H9 (cell line): ENCODE measurements at regions not wholly inside any gene's neighbourhood (a gene's known extent, or its start where the extent isn't known, plus 50 kb on each side); places are given as distances from the start of the nearest gene placed in this dataset.

Source experiments
- DNase-seq: peaks from one replicate; pipeline ENCODE4 v3.0.0-alpha.2; 2017
- H2AFZ ChIP-seq: one replicate; pipeline ENCODE4 v1.6.1; 2013; ENCODE audit warnings: mild to moderate bottlenecking, low read length, control low read depth, moderate library complexity
- H2AK5ac ChIP-seq: 2 replicates; pipeline ENCODE4 v1.6.1; 2013; ENCODE audit warnings: low read length, control low read depth, mixed read lengths; ENCODE audit not compliant: insufficient read length
- H2BK120ac ChIP-seq: one replicate; pipeline ENCODE4 v1.6.1; 2013; ENCODE audit warnings: low read depth, mild to moderate bottlenecking, low read length, control low read depth, inconsistent platforms; ENCODE audit not compliant: poor library complexity, severe bottlenecking
- H2BK12ac ChIP-seq: 2 replicates; pipeline ENCODE4 v1.6.1; 2013; ENCODE audit warnings: low read length, control low read depth, mixed read lengths, low read depth; ENCODE audit not compliant: insufficient read length
- H2BK15ac ChIP-seq: 2 replicates; pipeline ENCODE4 v1.6.1; 2013; ENCODE audit warnings: low read depth, low read length, control low read depth
- H2BK20ac ChIP-seq: one replicate; pipeline ENCODE4 v1.6.1; 2013; ENCODE audit warnings: low read depth, mild to moderate bottlenecking, low read length, control low read depth, inconsistent platforms; ENCODE audit not compliant: poor library complexity, severe bottlenecking
- H2BK5ac ChIP-seq: 2 replicates; pipeline ENCODE4 v1.6.1; 2013; ENCODE audit warnings: low read length, control low read depth, mixed read lengths; ENCODE audit not compliant: insufficient read length
- H3K14ac ChIP-seq: 2 replicates; pipeline ENCODE4 v1.6.1; 2013; ENCODE audit warnings: low read length, control low read depth; ENCODE audit not compliant: insufficient read depth
- H3K18ac ChIP-seq: 2 replicates; pipeline ENCODE4 v1.6.1; 2013; ENCODE audit warnings: low read depth, mild to moderate bottlenecking, mixed read lengths, low read length, control low read depth; ENCODE audit not compliant: insufficient read length
- H3K23ac ChIP-seq: 2 replicates; pipeline ENCODE4 v1.6.1; 2013; ENCODE audit warnings: low read length, control low read depth, mixed read lengths, low read depth; ENCODE audit not compliant: insufficient read length
- H3K23me2 ChIP-seq: 2 replicates; pipeline ENCODE4 v1.6.1; 2013; ENCODE audit warnings: low read depth, mild to moderate bottlenecking, mixed read lengths, low read length, control low read depth; ENCODE audit not compliant: insufficient read length, poor library complexity, severe bottlenecking
- H3K27ac ChIP-seq: 2 replicates; pipeline ENCODE4 v1.5.1; 2013; ENCODE audit warnings: low read length, control low read depth, mixed read lengths, low read depth; ENCODE audit not compliant: insufficient read length
- H3K27me3 ChIP-seq: 2 replicates; pipeline ENCODE4 v1.6.1; 2013; ENCODE audit warnings: low read length, control low read depth, inconsistent platforms; ENCODE audit not compliant: insufficient read depth
- H3K4ac ChIP-seq: 2 replicates; pipeline ENCODE4 v1.6.1; 2013; ENCODE audit warnings: low read depth, mild to moderate bottlenecking, control low read depth, inconsistent platforms, low read length, moderate library complexity
- H3K4me1 ChIP-seq: 2 replicates; pipeline ENCODE4 v1.6.1; 2013; ENCODE audit warnings: low read length, control low read depth, inconsistent platforms; ENCODE audit not compliant: insufficient read depth
- H3K4me2 ChIP-seq: 2 replicates; pipeline ENCODE4 v1.6.1; 2013; ENCODE audit warnings: low read length, control low read depth, mixed read lengths; ENCODE audit not compliant: insufficient read length, insufficient read depth
- H3K56ac ChIP-seq: 2 replicates; pipeline ENCODE4 v1.6.1; 2013; ENCODE audit warnings: low read depth, mild to moderate bottlenecking, mixed read lengths, low read length, control low read depth; ENCODE audit not compliant: insufficient read length
- H3K79me1 ChIP-seq: 2 replicates; pipeline ENCODE4 v1.6.1; 2013; ENCODE audit warnings: low read depth, mild to moderate bottlenecking, moderate library complexity, low read length, control low read depth, inconsistent platforms; ENCODE audit not compliant: insufficient read depth, poor library complexity, severe bottlenecking
- H3K79me2 ChIP-seq: 2 replicates; pipeline ENCODE4 v1.6.1; 2013; ENCODE audit warnings: low read length, control low read depth, inconsistent platforms; ENCODE audit not compliant: insufficient read depth
- H3K9ac ChIP-seq: 2 replicates; pipeline ENCODE4 v1.6.1; 2013; ENCODE audit warnings: low read length, control low read depth, mixed read lengths; ENCODE audit not compliant: insufficient read length; ENCODE audit errors: extremely low read depth
- H3K9me3 ChIP-seq: one replicate; pipeline ENCODE4 v1.6.1; 2013; ENCODE audit warnings: low read depth, low read length, inconsistent platforms; ENCODE audit not compliant: control insufficient read depth
- H3T11ph ChIP-seq: one replicate; pipeline ENCODE4 v1.6.1; 2013; ENCODE audit warnings: mild to moderate bottlenecking, low read length, control low read depth, inconsistent platforms
- H4K20me1 ChIP-seq: one replicate; pipeline ENCODE4 v1.6.1; 2013; ENCODE audit not compliant: control insufficient read depth, insufficient read length, insufficient read depth
- H4K5ac ChIP-seq: 2 replicates; pipeline ENCODE4 v1.6.1; 2013; ENCODE audit warnings: low read depth, mild to moderate bottlenecking, mixed read lengths, low read length, control low read depth; ENCODE audit not compliant: insufficient read length
- H4K8ac ChIP-seq: replicated peaks from 2 replicates; pipeline ENCODE4 v1.6.1; 2013; ENCODE audit warnings: low read length, control low read depth, mixed read lengths, low read depth; ENCODE audit not compliant: insufficient read length
- H4K91ac ChIP-seq: 2 replicates; pipeline ENCODE4 v1.6.1; 2013; ENCODE audit warnings: low read depth, mild to moderate bottlenecking, moderate library complexity, mixed read lengths, low read length, control low read depth; ENCODE audit not compliant: insufficient read length
- H3K27ac Mint-ChIP-seq, 3 experiments: 2 replicates in 2 of 3; 3 replicates in 1 of 3; pipeline ENCODE4 v1.8.0; 2020 to 2021; ENCODE audit warnings: mixed read lengths in 3 of 3, mild to moderate bottlenecking in 1 of 3, moderate library complexity in 1 of 3
- H3K27me3 Mint-ChIP-seq: 2 replicates; pipeline ENCODE4 v1.8.0; 2021; ENCODE audit warnings: low read depth, mild to moderate bottlenecking, moderate library complexity, mixed read lengths
- H3K36me3 Mint-ChIP-seq, 3 experiments: 2 replicates in 2 of 3; 3 replicates in 1 of 3; pipeline ENCODE4 v1.8.0; 2020 to 2021; ENCODE audit warnings: low read depth in 3 of 3, mixed read lengths in 3 of 3; ENCODE audit not compliant: insufficient read depth in 1 of 3
- H3K4me1 Mint-ChIP-seq, 2 experiments: 2 replicates each; pipeline ENCODE4 v1.8.0; 2020; ENCODE audit warnings: mixed read lengths in 2 of 2
- H3K4me3 Mint-ChIP-seq, 2 experiments: 2 replicates in 1 of 2; 3 replicates in 1 of 2; pipeline ENCODE4 v1.8.0; 2020 to 2021; ENCODE audit warnings: mild to moderate bottlenecking in 2 of 2, mixed read lengths in 2 of 2, moderate library complexity in 1 of 2
- H3K9me3 Mint-ChIP-seq, 2 experiments: 2 replicates in 1 of 2; 3 replicates in 1 of 2; pipeline ENCODE4 v1.8.0; 2020; ENCODE audit warnings: mild to moderate bottlenecking in 2 of 2, mixed read lengths in 2 of 2, moderate library complexity in 1 of 2
- WGBS: extraction: QIAGEN DNeasy Blood & Tissue Kit; methylation state at CpG from one replicate; pipeline ENCODE4 v1.1.7; 2013; ENCODE audit warnings: missing lambda C conversion rate, low lambda C conversion rate, mixed read lengths; ENCODE audit not compliant: insufficient read length; ENCODE audit errors: extremely low coverage; 5-methylcytosine and 5-hydroxymethylcytosine counted together
- TF ChIP-seq, protein P1 (sequence below): fragments of 200-600 bp; sonication (generic); conservative IDR thresholded peaks from 3 replicates; pipeline ENCODE4 v1.8.0; 2021; ENCODE audit warnings: antibody characterized with exemption, mild to moderate bottlenecking

GRCh38 chr2:200040831-200041230 lies 85.4 kb downstream of the MAIP1 start:
- Histone ChIP-seq H2BK120ac (no peak overlapping the region), H4K91ac (no peak overlapping the region), H2BK5ac (no peak overlapping the region), H3K27ac (no peak overlapping the region), H2BK15ac (no peak overlapping the region), H4K20me1 (no peaks in the 10 kb centered on the region), H3K9ac (no peak overlapping the region), H3K4ac (no peak overlapping the region), H2AFZ (no peak overlapping the region), H3K79me2 (no peaks in the 10 kb centered on the region), H2BK12ac (no peak overlapping the region), H4K5ac (no peak overlapping the region), H2BK20ac (no peak overlapping the region), H4K8ac (no peak overlapping the region), H3K9me3 (peaks cover 13% of the 10 kb centered on the region), H3K23me2 (no peaks in the 10 kb centered on the region), H3T11ph (no peak overlapping the region), H2AK5ac (no peak overlapping the region), H3K4me1 (peaks cover 2% of the 10 kb centered on the region; the same call in 1 of the 2 replicates), H3K4me2 (no peak overlapping the region), H3K14ac (no peak overlapping the region), H3K18ac (no peak overlapping the region), H3K27me3 (no peaks in the 10 kb centered on the region), H3K56ac (no peak overlapping the region), H3K23ac (no peak overlapping the region), H3K79me1 (no peaks in the 10 kb centered on the region)
- TF ChIP-seq, protein P1, sequence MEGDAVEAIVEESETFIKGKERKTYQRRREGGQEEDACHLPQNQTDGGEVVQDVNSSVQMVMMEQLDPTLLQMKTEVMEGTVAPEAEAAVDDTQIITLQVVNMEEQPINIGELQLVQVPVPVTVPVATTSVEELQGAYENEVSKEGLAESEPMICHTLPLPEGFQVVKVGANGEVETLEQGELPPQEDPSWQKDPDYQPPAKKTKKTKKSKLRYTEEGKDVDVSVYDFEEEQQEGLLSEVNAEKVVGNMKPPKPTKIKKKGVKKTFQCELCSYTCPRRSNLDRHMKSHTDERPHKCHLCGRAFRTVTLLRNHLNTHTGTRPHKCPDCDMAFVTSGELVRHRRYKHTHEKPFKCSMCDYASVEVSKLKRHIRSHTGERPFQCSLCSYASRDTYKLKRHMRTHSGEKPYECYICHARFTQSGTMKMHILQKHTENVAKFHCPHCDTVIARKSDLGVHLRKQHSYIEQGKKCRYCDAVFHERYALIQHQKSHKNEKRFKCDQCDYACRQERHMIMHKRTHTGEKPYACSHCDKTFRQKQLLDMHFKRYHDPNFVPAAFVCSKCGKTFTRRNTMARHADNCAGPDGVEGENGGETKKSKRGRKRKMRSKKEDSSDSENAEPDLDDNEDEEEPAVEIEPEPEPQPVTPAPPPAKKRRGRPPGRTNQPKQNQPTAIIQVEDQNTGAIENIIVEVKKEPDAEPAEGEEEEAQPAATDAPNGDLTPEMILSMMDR = no peak
- Mint-ChIP-seq H3K4me3 (no peak overlapping the region), H3K27ac (no peak overlapping the region), H3K27me3 (no peaks in the 10 kb centered on the region), H3K36me3 (peaks cover 12 to 21% (median 13%) of the 10 kb centered on the region in 3 experiments), H3K9me3 (peaks cover 17 to 20% of the 10 kb centered on the region in 2 experiments), H3K4me1 (peaks cover 13 to 15% of the 10 kb centered on the region in 2 experiments)
- no CpG with 5 or more reads among the region's 2 CpGs for WGBS
- DNase-seq = no peak
